ENCODE measurements at regions not wholly inside any gene's neighbourhood (a gene's known extent, or its start where the extent isn't known, plus 50 kb on each side); places are given as distances from the start of the nearest gene placed in this dataset.

- TF ChIP-seq, protein P1, sequence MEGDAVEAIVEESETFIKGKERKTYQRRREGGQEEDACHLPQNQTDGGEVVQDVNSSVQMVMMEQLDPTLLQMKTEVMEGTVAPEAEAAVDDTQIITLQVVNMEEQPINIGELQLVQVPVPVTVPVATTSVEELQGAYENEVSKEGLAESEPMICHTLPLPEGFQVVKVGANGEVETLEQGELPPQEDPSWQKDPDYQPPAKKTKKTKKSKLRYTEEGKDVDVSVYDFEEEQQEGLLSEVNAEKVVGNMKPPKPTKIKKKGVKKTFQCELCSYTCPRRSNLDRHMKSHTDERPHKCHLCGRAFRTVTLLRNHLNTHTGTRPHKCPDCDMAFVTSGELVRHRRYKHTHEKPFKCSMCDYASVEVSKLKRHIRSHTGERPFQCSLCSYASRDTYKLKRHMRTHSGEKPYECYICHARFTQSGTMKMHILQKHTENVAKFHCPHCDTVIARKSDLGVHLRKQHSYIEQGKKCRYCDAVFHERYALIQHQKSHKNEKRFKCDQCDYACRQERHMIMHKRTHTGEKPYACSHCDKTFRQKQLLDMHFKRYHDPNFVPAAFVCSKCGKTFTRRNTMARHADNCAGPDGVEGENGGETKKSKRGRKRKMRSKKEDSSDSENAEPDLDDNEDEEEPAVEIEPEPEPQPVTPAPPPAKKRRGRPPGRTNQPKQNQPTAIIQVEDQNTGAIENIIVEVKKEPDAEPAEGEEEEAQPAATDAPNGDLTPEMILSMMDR (IDR thresholded peaks at IDR 0.05; ENCODE audit: low read length), result no peak
- no peak for TF ChIP-seq EZH2phosphoT487 (IDR thresholded peaks at IDR 0.05; ENCODE audit: low read length)
Measured at GRCh38 chr9:100731038-100731556, 153.2 kb downstream of the CAVIN4 start.
